HCT116 (cell line): ENCODE measurements at regions not wholly inside any gene's neighbourhood (a gene's known extent, or its start where the extent isn't known, plus 50 kb on each side); places are given as distances from the start of the nearest gene placed in this dataset.

ENCODE experiments used
- ATAC-seq: fragments of 200-7000 bp; cut with Tn5 transposase; 2 replicates; pipeline ENCODE4 v1.9.1; 2020; ENCODE audit warnings: mild to moderate bottlenecking, moderate library complexity
- BruUV-seq: library from RNA; stranded (reverse); fragments of 400-500 nt; replicated peaks from 2 replicates; lab custom pipeline; 2021; lab: Mats Ljungman, UMichigan
- CTCF ChIA-PET: fragments of 300-600 bp; sonication (Branson Sonifier 250); formaldehyde crosslinking; loops from one replicate; lab custom pipeline; 2021; ENCODE audit warnings: antibody characterized with exemption; lab: Charles Lee
- POLR2A ChIA-PET: fragments of 300-600, 350-600 bp; sonication (Branson Sonifier 250); formaldehyde crosslinking; loops from one replicate; lab custom pipeline; 2021; ENCODE audit warnings: antibody characterized with exemption; lab: Charles Lee
- RAD21 ChIA-PET, 2 experiments: fragments of 300-600 bp; sonication (Branson Sonifier 250); formaldehyde crosslinking; loops; one replicate each; lab custom pipeline; 2023; ENCODE audit warnings: low total read pairs in 2 of 2; ENCODE audit not compliant: uncharacterized antibody in 2 of 2, unreplicated experiment in 2 of 2, low non-redundant PET in 1 of 2; lab: Charles Lee
- DNase-seq: peaks from one replicate; pipeline ENCODE4 v3.0.0-alpha.2; 2010; ENCODE audit warnings: low read depth, low spot score
- H2AFZ ChIP-seq: fragments of 200-600 bp; shearing (Covaris generic), sonication (generic); 2 replicates; pipeline ENCODE4 v1.6.1; 2017; ENCODE audit warnings: low read depth, mixed run types, mixed read lengths, antibody characterized with exemption, low read length; ENCODE audit not compliant: poor library complexity, severe bottlenecking
- H3K27ac ChIP-seq: 2 replicates; pipeline ENCODE4 v1.5.1; 2012; ENCODE audit warnings: low read depth, low read length
- H3K27me3 ChIP-seq: fragments of 200-600 bp; sonication (generic); 2 replicates; pipeline ENCODE4 v1.6.1; 2016; ENCODE audit warnings: mixed run types, low read length, mixed read lengths; ENCODE audit not compliant: insufficient read depth
- H3K36me3 ChIP-seq, 2 experiments: fragments of 200-500 bp in 1 of 2; fragments of 200-600 bp in 1 of 2; sonication (Bioruptor generic) in 1 of 2; sonication (generic) in 1 of 2; 2 replicates each; pipeline versions ENCODE4 v1.5.1 to v1.6.1; 2014 to 2016; ENCODE audit warnings: low read length in 2 of 2, inconsistent platforms in 1 of 2, mixed read lengths in 1 of 2, mixed run types in 1 of 2; ENCODE audit not compliant: insufficient read depth in 2 of 2, control insufficient read depth in 1 of 2
- H3K4me1 ChIP-seq, 2 experiments: fragments of 200-600 bp in 1 of 2; sonication (generic) in 1 of 2; 2 replicates each; pipeline versions ENCODE4 v1.5.1 to v1.6.1; 2012 to 2017; ENCODE audit warnings: low read length in 2 of 2, inconsistent platforms in 1 of 2, mild to moderate bottlenecking in 1 of 2, mixed read lengths in 1 of 2, mixed run types in 1 of 2, moderate library complexity in 1 of 2; ENCODE audit not compliant: insufficient read depth in 2 of 2, control insufficient read depth in 1 of 2
- H3K4me2 ChIP-seq: fragments of 200-600 bp; sonication (generic); 2 replicates; pipeline ENCODE4 v1.6.1; 2017; ENCODE audit warnings: mixed run types, low read length, mixed read lengths
- H3K4me3 ChIP-seq, 2 experiments: fragments of 200-600 bp in 1 of 2; sonication (generic) in 1 of 2; replicated peaks in 1 of 2; 2 replicates each; pipeline ENCODE4 v1.5.1; 2011 to 2016; ENCODE audit warnings: low read length in 2 of 2, control low read depth in 1 of 2, low read depth in 1 of 2, mild to moderate bottlenecking in 1 of 2, mixed read lengths in 1 of 2, mixed run types in 1 of 2
- H3K79me2 ChIP-seq: fragments of 200-600 bp; sonication (generic); 2 replicates; pipeline ENCODE4 v1.6.1; 2017; ENCODE audit warnings: mild to moderate bottlenecking, mixed run types, low read length, moderate library complexity, mixed read lengths; ENCODE audit not compliant: insufficient read depth
- H3K9ac ChIP-seq: fragments of 200-600 bp; sonication (generic); 2 replicates; pipeline ENCODE4 v1.6.1; 2016; ENCODE audit warnings: low read length, mixed read lengths
- H3K9me2 ChIP-seq: fragments of 200-600 bp; sonication (generic), shearing (Covaris generic); 2 replicates; pipeline ENCODE4 v1.6.1; 2017; ENCODE audit warnings: mixed run types, mild to moderate bottlenecking, moderate library complexity; ENCODE audit not compliant: insufficient read depth
- H3K9me3 ChIP-seq, 2 experiments: fragments of 200-500 bp in 1 of 2; fragments of 200-600 bp in 1 of 2; sonication (Bioruptor generic) in 1 of 2; sonication (generic) in 1 of 2; 2 replicates each; pipeline ENCODE4 v1.6.1; 2014 to 2017; ENCODE audit warnings: low read length in 2 of 2, mixed read lengths in 2 of 2, inconsistent platforms in 1 of 2, low read depth in 1 of 2, mild to moderate bottlenecking in 1 of 2, mixed run types in 1 of 2, moderate library complexity in 1 of 2; ENCODE audit not compliant: control insufficient read depth in 1 of 2, insufficient read depth in 1 of 2
- H4K20me1 ChIP-seq: fragments of 200-600 bp; sonication (generic), shearing (Covaris generic); 2 replicates; pipeline ENCODE4 v1.6.1; 2017; ENCODE audit warnings: mixed run types, mild to moderate bottlenecking, moderate library complexity; ENCODE audit not compliant: insufficient read depth
- CEBPB ChIP-seq: IDR thresholded peaks from 2 replicates; pipeline ENCODE4 v1.6.1; 2012; ENCODE audit warnings: low read depth
- EGR1 ChIP-seq: IDR thresholded peaks from 2 replicates; pipeline ENCODE4 v1.6.1; 2012; ENCODE audit warnings: low read depth
- EZH2 ChIP-seq: fragments of 200-600 bp; sonication (generic); IDR thresholded peaks from 2 replicates; pipeline ENCODE4 v1.6.1; 2017; ENCODE audit warnings: antibody characterized with exemption, mixed run types
- MAX ChIP-seq: IDR thresholded peaks from 2 replicates; pipeline ENCODE4 v1.6.1; 2012
- POLR2A ChIP-seq: IDR thresholded peaks from 2 replicates; pipeline ENCODE4 v1.7.0; 2011; ENCODE audit warnings: borderline replicate concordance; ENCODE audit not compliant: insufficient read depth, insufficient read length; ENCODE audit errors: extremely low read depth
- POLR2AphosphoS5 ChIP-seq: IDR thresholded peaks from 2 replicates; pipeline ENCODE4 v1.6.1; 2011; ENCODE audit warnings: mild to moderate bottlenecking, low read depth, low read length, moderate library complexity
- SIN3A ChIP-seq: IDR thresholded peaks from 2 replicates; pipeline ENCODE4 v1.6.1; 2012; ENCODE audit warnings: low read depth
- SP1 ChIP-seq: IDR thresholded peaks from 2 replicates; pipeline ENCODE4 v1.6.1; 2012; ENCODE audit warnings: low read depth
- SRF ChIP-seq: IDR thresholded peaks from 2 replicates; pipeline ENCODE4 v1.6.1; 2012; ENCODE audit warnings: low read depth
- YY1 ChIP-seq: IDR thresholded peaks from 2 replicates; pipeline ENCODE4 v1.6.1; 2011; ENCODE audit warnings: low read length, low read depth, moderate library complexity, mild to moderate bottlenecking; ENCODE audit not compliant: insufficient replicate concordance; ENCODE audit errors: extremely low read depth
- ZBTB33 ChIP-seq: IDR thresholded peaks from 2 replicates; pipeline ENCODE4 v1.6.1; 2011; ENCODE audit warnings: mild to moderate bottlenecking, low read length, moderate library complexity; ENCODE audit not compliant: insufficient replicate concordance; ENCODE audit errors: extremely low read depth
- ZFX ChIP-seq: fragments of 450-650 bp; IDR thresholded peaks from 2 replicates; pipeline ENCODE4 v1.6.1; 2017
- intact Hi-C: fragments of 100-400 bp; cut with micrococcal nuclease; formaldehyde crosslinking; loops from 2 replicates; pipeline ENCODE4 v1.10.0; 2022
- TF ChIP-seq, protein P1 (sequence below), 3 experiments: fragments of 200-600 bp in 1 of 3; sonication (generic) in 1 of 3; IDR thresholded peaks in 2 of 3; conservative IDR thresholded peaks in 1 of 3; 2 replicates each; pipeline ENCODE4 v1.5.1; 2012 to 2017; ENCODE audit warnings: low read depth in 2 of 3, low read length in 2 of 3, antibody characterized with exemption in 1 of 3, borderline replicate concordance in 1 of 3, control low read depth in 1 of 3, mild to moderate bottlenecking in 1 of 3, mixed read lengths in 1 of 3, mixed run types in 1 of 3, moderate library complexity in 1 of 3; ENCODE audit not compliant: insufficient read depth in 1 of 3

DNA sequence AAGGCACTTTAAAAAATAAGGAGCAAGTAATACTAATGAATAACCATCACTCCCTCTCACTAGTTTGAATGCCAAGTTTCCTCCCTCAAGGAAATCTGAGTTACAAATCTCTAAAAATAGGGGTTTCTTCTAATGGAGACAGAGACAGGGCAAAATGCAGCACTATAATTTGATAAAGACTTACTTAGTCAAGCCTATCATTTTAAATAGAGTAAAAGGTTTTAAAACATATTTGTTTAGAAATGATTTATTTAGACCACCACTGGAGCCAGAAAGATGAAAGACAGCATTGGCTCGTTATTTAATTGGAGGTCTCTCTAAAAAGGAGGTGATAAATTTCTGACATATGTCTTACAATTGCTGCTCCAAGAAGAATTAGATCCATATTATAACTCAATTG lies 228.7 kb downstream of the TLE1 start:
- no peaks in the 10 kb centered on the region for H3K36me3 ChIP-seq
- ATAC-seq = no peak
- no peak overlapping the region for H3K4me2 ChIP-seq
- POLR2A ChIA-PET = no interaction called here
- no peaks in the 10 kb centered on the region for H3K4me1 ChIP-seq
- H3K9me3 ChIP-seq = no peaks in the 10 kb centered on the region
- intact Hi-C loops = loop anchor here (5.0 kb wide), 1 partner anchor 227 kb away; the partner anchor contains the start of gene TLE1
- no peak for DNase-seq
- H3K79me2 ChIP-seq = no peaks in the 10 kb centered on the region
- H2AFZ ChIP-seq = no peak overlapping the region
- H3K9me2 ChIP-seq = no peaks in the 10 kb centered on the region
- no peak for TF ChIP-seq YY1
- TF ChIP-seq POLR2A = no peak
- no peak for TF ChIP-seq MAX
- TF ChIP-seq, all 23 proteins: peak for 0
- Histone ChIP-seq H4K20me1 (no peaks in the 10 kb centered on the region), H3K4me3 (no peak overlapping the region), H3K27ac (no peak overlapping the region), H3K9ac (no peak overlapping the region), H3K27me3 (no peaks in the 10 kb centered on the region)
- ChIA-PET CTCF (no interaction called here), RAD21 (no interaction called here)
- BruUV-seq = no TSS peak

- no peak for ATAC-seq
- no peaks in the 10 kb centered on the region for H3K9me2 ChIP-seq
- no peak overlapping the region for H3K27ac ChIP-seq
- POLR2A ChIA-PET = no interaction called here
- H2AFZ ChIP-seq = no peak overlapping the region
- TF ChIP-seq EGR1 (no peak), SP1 (no peak), POLR2AphosphoS5 (no peak), SRF (no peak), MAX (no peak), YY1 (no peak), SIN3A (no peak), ZFX (no peak), CEBPB (no peak), EZH2 (no peak), ZBTB33 (no peak), POLR2A (no peak)
- TF ChIP-seq, protein P1, sequence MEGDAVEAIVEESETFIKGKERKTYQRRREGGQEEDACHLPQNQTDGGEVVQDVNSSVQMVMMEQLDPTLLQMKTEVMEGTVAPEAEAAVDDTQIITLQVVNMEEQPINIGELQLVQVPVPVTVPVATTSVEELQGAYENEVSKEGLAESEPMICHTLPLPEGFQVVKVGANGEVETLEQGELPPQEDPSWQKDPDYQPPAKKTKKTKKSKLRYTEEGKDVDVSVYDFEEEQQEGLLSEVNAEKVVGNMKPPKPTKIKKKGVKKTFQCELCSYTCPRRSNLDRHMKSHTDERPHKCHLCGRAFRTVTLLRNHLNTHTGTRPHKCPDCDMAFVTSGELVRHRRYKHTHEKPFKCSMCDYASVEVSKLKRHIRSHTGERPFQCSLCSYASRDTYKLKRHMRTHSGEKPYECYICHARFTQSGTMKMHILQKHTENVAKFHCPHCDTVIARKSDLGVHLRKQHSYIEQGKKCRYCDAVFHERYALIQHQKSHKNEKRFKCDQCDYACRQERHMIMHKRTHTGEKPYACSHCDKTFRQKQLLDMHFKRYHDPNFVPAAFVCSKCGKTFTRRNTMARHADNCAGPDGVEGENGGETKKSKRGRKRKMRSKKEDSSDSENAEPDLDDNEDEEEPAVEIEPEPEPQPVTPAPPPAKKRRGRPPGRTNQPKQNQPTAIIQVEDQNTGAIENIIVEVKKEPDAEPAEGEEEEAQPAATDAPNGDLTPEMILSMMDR (IDR thresholded peaks at IDR 0.05 in 2 of 3, conservative IDR thresholded peaks at IDR 0.05 in 1 of 3; ENCODE audit: borderline replicate concordance in 1 of 3, insufficient read depth in 1 of 3, low read depth in 2 of 3, low read length in 2 of 3) = no peak
- TF ChIP-seq, all 23 proteins: peak for 0
- Histone ChIP-seq H3K9me3 (no peaks in the 10 kb centered on the region), H3K36me3 (no peaks in the 10 kb centered on the region), H3K4me1 (no peaks in the 10 kb centered on the region), H3K4me3 (no peak overlapping the region), H3K27me3 (no peaks in the 10 kb centered on the region), H3K4me2 (no peak overlapping the region), H3K9ac (no peak overlapping the region), H4K20me1 (no peaks in the 10 kb centered on the region), H3K79me2 (no peaks in the 10 kb centered on the region)
- no peak for DNase-seq
- no TSS peak for BruUV-seq
- intact Hi-C loops = no loop called here
- CTCF ChIA-PET = no interaction called here
- RAD21 ChIA-PET = no interaction called here
Measured at GRCh38 chr9:81459591-81459990, 229.8 kb downstream of the TLE1 start.
